HEK293 (cell line): ENCODE measurements at regions not wholly inside any gene's neighbourhood (a gene's known extent, or its start where the extent isn't known, plus 50 kb on each side); places are given as distances from the start of the nearest gene placed in this dataset.

Experiments used
- CTCF ChIA-PET: fragments of 350-600 bp; formaldehyde crosslinking; extraction: SDS; loops from one replicate; lab custom pipeline; 2021; ENCODE audit warnings: antibody characterized with exemption; lab: Yijun Ruan, JAX
- POLR2A ChIA-PET: fragments of 300-600 bp; formaldehyde crosslinking; extraction: SDS; loops from one replicate; lab custom pipeline; 2020; ENCODE audit warnings: antibody characterized with exemption, inconsistent platforms; lab: Yijun Ruan, JAX
- H3K27ac ChIP-seq: fragments of 200-500 bp; sonication (Bioruptor generic); 2 replicates; pipeline ENCODE4 v1.5.1; 2014; ENCODE audit warnings: low read depth, low read length, control low read depth, inconsistent platforms; ENCODE audit errors: extremely low read depth
- H3K36me3 ChIP-seq, 2 experiments: fragments of 200-500 bp in 1 of 2; sonication (Bioruptor generic) in 1 of 2; 1 replicate in 1 of 2; 2 replicates in 1 of 2; pipeline ENCODE4 v1.5.1; 2014 to 2017; ENCODE audit warnings: inconsistent platforms in 2 of 2, low read length in 2 of 2; ENCODE audit not compliant: control insufficient read depth in 2 of 2, insufficient read depth in 1 of 2
- H3K4me1 ChIP-seq: fragments of 200-500 bp; sonication (Bioruptor generic); 2 replicates; pipeline ENCODE4 v1.5.1; 2014; ENCODE audit warnings: mild to moderate bottlenecking, low read length, inconsistent platforms; ENCODE audit not compliant: control insufficient read depth, insufficient read depth
- H3K4me3 ChIP-seq: 2 replicates; pipeline ENCODE4 v1.5.1; 2011; ENCODE audit warnings: low read depth, mild to moderate bottlenecking, control low read depth, low read length, moderate library complexity
- H3K9me3 ChIP-seq: fragments of 200-500 bp; sonication (Bioruptor generic); 2 replicates; pipeline ENCODE4 v1.5.1; 2014; ENCODE audit warnings: low read depth, low read length, inconsistent platforms; ENCODE audit not compliant: control insufficient read depth, insufficient read depth
- FEZF1 ChIP-seq: fragments of 450-650 bp; formaldehyde crosslinking; IDR thresholded peaks from 2 replicates; pipeline ENCODE4 v1.5.1; 2016; ENCODE audit warnings: missing biosample characterization, missing genetic modification characterization
- MZF1 ChIP-seq: fragments of 450-650 bp; formaldehyde crosslinking; IDR thresholded peaks from 2 replicates; pipeline ENCODE4 v1.5.1; 2017; ENCODE audit warnings: missing biosample characterization, missing genetic modification characterization, borderline replicate concordance
- OVOL3 ChIP-seq: fragments of 450-650 bp; formaldehyde crosslinking; IDR thresholded peaks from 2 replicates; pipeline ENCODE4 v1.5.1; 2016; ENCODE audit warnings: missing biosample characterization, missing genetic modification characterization
- REPIN1 ChIP-seq: fragments of 450-650 bp; formaldehyde crosslinking; IDR thresholded peaks from 2 replicates; pipeline ENCODE4 v1.5.1; 2017; ENCODE audit warnings: missing biosample characterization, missing genetic modification characterization, low read depth
- ZFHX2 ChIP-seq: fragments of 450-650 bp; formaldehyde crosslinking; conservative IDR thresholded peaks from 2 replicates; pipeline ENCODE4 v1.5.1; 2016; ENCODE audit warnings: missing biosample characterization, missing genetic modification characterization
- ZNF175 ChIP-seq: fragments of 450-650 bp; formaldehyde crosslinking; IDR thresholded peaks from 2 replicates; pipeline ENCODE4 v1.5.1; 2016; ENCODE audit warnings: missing biosample characterization, missing genetic modification characterization
- ZNF223 ChIP-seq: fragments of 450-650 bp; formaldehyde crosslinking; IDR thresholded peaks from 2 replicates; pipeline ENCODE4 v1.5.1; 2016; ENCODE audit warnings: missing biosample characterization, missing genetic modification characterization
- ZNF239 ChIP-seq: fragments of 450-650 bp; formaldehyde crosslinking; IDR thresholded peaks from 2 replicates; pipeline ENCODE4 v1.5.1; 2016; ENCODE audit warnings: missing biosample characterization, missing genetic modification characterization
- ZNF311 ChIP-seq: fragments of 450-650 bp; formaldehyde crosslinking; IDR thresholded peaks from 2 replicates; pipeline ENCODE4 v1.5.1; 2017; ENCODE audit warnings: missing biosample characterization, missing genetic modification characterization, borderline replicate concordance
- ZNF37A ChIP-seq: fragments of 450-650 bp; IDR thresholded peaks from 2 replicates; pipeline ENCODE4 v1.5.1; 2018; ENCODE audit warnings: missing biosample characterization, missing genetic modification characterization
- ZNF394 ChIP-seq: fragments of 450-650 bp; formaldehyde crosslinking; IDR thresholded peaks from 2 replicates; pipeline ENCODE4 v1.5.1; 2016; ENCODE audit warnings: missing biosample characterization, missing genetic modification characterization, mild to moderate bottlenecking, moderate library complexity, borderline replicate concordance
- ZNF558 ChIP-seq: fragments of 450-650 bp; formaldehyde crosslinking; IDR thresholded peaks from 2 replicates; pipeline ENCODE4 v1.5.1; 2016; ENCODE audit warnings: missing biosample characterization, missing genetic modification characterization
- ZNF585B ChIP-seq: fragments of 450-650 bp; formaldehyde crosslinking; IDR thresholded peaks from 2 replicates; pipeline ENCODE4 v1.5.1; 2016; ENCODE audit warnings: missing biosample characterization, missing genetic modification characterization
- ZNF610 ChIP-seq: fragments of 450-650 bp; formaldehyde crosslinking; IDR thresholded peaks from 2 replicates; pipeline ENCODE4 v1.5.1; 2016; ENCODE audit warnings: missing biosample characterization, missing genetic modification characterization, borderline replicate concordance
- ZNF624 ChIP-seq: fragments of 450-650 bp; formaldehyde crosslinking; IDR thresholded peaks from 2 replicates; pipeline ENCODE4 v1.5.1; 2017; ENCODE audit warnings: missing biosample characterization, missing genetic modification characterization
- ZNF701 ChIP-seq: fragments of 450-650 bp; formaldehyde crosslinking; IDR thresholded peaks from 2 replicates; pipeline ENCODE4 v1.5.1; 2016; ENCODE audit warnings: missing biosample characterization, missing genetic modification characterization
- ZNF830 ChIP-seq: fragments of 450-650 bp; IDR thresholded peaks from 2 replicates; pipeline ENCODE4 v1.5.0; 2018; ENCODE audit warnings: missing biosample characterization, missing genetic modification characterization, low read depth, mild to moderate bottlenecking, moderate library complexity
- ZXDB ChIP-seq: fragments of 450-650 bp; formaldehyde crosslinking; IDR thresholded peaks from 2 replicates; pipeline ENCODE4 v1.5.1; 2016; ENCODE audit warnings: missing biosample characterization, missing genetic modification characterization
- TF ChIP-seq, protein P1 (sequence below): fragments of 450-650 bp; formaldehyde crosslinking; IDR thresholded peaks from 2 replicates; pipeline ENCODE4 v1.5.1; 2016; ENCODE audit warnings: missing biosample characterization, missing genetic modification characterization, low read depth
- TF ChIP-seq, protein P2 (sequence below): fragments of 450-650 bp; formaldehyde crosslinking; IDR thresholded peaks from 2 replicates; pipeline ENCODE4 v1.5.1; 2016; ENCODE audit warnings: missing biosample characterization, missing genetic modification characterization
- TF ChIP-seq, protein P3 (sequence below): fragments of 450-650 bp; formaldehyde crosslinking; IDR thresholded peaks from 2 replicates; pipeline ENCODE4 v1.5.1; 2017; ENCODE audit warnings: missing biosample characterization, missing genetic modification characterization
- TF ChIP-seq, protein P4 (sequence below): fragments of 450-650 bp; formaldehyde crosslinking; IDR thresholded peaks from 2 replicates; pipeline ENCODE4 v1.5.1; 2016; ENCODE audit warnings: missing biosample characterization, missing genetic modification characterization

DNA sequence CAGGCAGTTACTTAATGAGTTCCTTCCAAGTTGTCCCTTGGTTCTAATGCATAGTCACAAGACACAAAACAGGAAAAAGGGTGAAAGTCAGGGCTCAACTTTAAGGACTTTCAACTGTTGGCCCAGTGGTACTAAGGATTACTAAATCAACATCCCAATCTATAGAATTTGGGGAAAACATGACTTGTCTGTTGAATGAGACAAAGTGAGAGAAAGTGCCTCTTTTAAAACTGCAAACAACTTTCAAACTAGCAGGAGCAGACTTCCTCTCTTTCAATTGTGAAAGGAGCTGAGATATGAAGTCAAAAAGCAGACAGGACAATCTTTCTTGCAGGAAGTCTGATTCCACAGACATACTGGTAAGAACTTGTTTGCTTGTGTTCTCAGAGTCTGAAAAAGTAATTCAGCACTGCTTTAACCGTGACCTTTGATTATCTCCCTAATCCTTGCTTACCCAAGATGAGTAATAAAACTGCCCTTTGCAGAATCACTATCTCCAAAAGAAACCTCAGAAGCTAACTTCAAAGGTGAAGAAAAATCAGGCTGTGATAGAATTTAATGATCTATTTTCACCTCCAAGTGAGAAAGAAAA is 960.7 kb upstream of the RAG2 start (continued):
- no peak for TF ChIP-seq ZNF175

DNA sequence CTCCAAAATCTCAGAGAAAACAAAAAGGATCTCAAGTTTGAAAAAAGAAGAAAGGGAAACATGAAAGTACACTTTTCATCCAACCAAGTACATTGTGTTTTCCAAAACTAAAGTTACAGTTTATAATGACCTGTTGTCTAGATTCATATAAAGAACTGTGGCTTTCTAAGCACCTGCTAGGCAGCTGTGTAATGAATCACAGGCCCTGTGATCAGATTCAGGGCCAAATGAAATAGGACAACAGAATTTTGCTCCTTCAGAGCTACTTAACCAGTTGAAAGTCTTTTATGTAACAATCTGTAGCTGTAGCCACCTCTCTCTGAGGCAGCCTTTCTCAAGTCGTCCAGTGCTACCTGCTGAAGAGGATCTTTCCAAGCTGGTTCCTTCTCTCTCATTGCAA is 960.0 kb upstream of the RAG2 start:
- H3K27ac ChIP-seq = no peak overlapping the region
- H3K36me3 ChIP-seq = no peaks in the 10 kb centered on the region
- ChIA-PET POLR2A (no interaction called here), CTCF (no interaction called here)
- TF ChIP-seq ZNF239 (tag by site-specific recombination) = no peak
- TF ChIP-seq FEZF1 (tag by site-specific recombination) = no peak
- no peak for TF ChIP-seq ZFHX2 (tag by site-specific recombination)
- TF ChIP-seq ZNF610 (tag by site-specific recombination) = no peak
- TF ChIP-seq, protein P1, sequence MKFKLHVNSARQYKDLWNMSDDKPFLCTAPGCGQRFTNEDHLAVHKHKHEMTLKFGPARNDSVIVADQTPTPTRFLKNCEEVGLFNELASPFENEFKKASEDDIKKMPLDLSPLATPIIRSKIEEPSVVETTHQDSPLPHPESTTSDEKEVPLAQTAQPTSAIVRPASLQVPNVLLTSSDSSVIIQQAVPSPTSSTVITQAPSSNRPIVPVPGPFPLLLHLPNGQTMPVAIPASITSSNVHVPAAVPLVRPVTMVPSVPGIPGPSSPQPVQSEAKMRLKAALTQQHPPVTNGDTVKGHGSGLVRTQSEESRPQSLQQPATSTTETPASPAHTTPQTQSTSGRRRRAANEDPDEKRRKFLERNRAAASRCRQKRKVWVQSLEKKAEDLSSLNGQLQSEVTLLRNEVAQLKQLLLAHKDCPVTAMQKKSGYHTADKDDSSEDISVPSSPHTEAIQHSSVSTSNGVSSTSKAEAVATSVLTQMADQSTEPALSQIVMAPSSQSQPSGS (tag by site-specific recombination) = no peak
- no peaks in the 10 kb centered on the region for H3K9me3 ChIP-seq
- no peaks in the 10 kb centered on the region for H3K4me1 ChIP-seq
- no peak overlapping the region for H3K4me3 ChIP-seq

DNA sequence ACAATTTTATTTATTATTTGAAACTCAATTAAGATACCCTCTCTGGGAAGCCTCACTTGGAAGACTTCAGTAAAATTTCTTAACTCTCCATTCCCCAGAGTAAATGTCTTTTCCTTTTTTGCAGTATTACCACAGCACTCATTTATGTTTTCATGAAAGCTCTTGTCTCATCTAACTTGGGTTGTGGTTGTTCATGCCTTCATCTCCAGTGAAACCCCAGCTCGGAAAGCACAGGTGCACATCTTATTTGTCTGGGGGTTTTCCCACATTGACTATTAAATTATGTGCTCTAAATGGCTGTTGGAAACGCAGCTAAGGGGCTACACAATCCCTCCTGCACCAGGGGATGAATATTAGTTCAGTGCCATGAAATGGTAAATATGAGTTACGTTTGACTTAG is 954.2 kb upstream of the RAG2 start:
- no peaks in the 10 kb centered on the region for H3K4me1 ChIP-seq
- H3K9me3 ChIP-seq = no peaks in the 10 kb centered on the region
- no peak overlapping the region for H3K27ac ChIP-seq
- no peaks in the 10 kb centered on the region for H3K36me3 ChIP-seq
- CTCF ChIA-PET = no interaction called here
- no peak for TF ChIP-seq ZNF223 (tag by site-specific recombination)
- no peak for TF ChIP-seq REPIN1 (tag by site-specific recombination)
- TF ChIP-seq OVOL3 (tag by site-specific recombination) = no peak
- no peak for TF ChIP-seq ZNF830 (tag by site-specific recombination)
- no peak for TF ChIP-seq ZNF558
- TF ChIP-seq, protein P2, sequence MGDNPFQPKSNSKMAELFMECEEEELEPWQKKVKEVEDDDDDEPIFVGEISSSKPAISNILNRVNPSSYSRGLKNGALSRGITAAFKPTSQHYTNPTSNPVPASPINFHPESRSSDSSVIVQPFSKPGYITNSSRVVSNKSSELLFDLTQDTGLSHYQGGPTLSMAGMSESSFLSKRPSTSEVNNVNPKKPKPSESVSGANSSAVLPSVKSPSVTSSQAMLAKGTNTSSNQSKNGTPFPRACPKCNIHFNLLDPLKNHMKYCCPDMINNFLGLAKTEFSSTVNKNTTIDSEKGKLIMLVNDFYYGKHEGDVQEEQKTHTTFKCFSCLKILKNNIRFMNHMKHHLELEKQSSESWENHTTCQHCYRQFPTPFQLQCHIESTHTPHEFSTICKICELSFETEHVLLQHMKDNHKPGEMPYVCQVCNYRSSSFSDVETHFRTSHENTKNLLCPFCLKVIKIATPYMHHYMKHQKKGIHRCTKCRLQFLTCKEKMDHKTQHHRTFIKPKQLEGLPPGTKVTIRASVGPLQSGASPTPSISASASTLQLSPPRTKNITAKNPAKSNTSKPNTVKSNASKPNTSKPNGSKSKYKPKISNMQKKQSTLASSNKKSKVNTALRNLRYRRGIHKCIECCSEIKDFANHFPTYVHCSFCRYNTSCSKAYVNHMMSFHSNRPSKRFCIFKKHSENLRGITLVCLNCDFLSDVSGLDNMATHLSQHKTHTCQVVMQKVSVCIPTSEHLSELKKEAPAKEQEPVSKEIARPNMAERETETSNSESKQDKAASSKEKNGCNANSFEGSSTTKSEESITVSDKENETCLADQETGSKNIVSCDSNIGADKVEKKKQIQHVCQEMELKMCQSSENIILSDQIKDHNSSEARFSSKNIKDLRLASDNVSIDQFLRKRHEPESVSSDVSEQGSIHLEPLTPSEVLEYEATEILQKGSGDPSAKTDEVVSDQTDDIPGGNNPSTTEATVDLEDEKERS = no peak
- TF ChIP-seq, protein P3, sequence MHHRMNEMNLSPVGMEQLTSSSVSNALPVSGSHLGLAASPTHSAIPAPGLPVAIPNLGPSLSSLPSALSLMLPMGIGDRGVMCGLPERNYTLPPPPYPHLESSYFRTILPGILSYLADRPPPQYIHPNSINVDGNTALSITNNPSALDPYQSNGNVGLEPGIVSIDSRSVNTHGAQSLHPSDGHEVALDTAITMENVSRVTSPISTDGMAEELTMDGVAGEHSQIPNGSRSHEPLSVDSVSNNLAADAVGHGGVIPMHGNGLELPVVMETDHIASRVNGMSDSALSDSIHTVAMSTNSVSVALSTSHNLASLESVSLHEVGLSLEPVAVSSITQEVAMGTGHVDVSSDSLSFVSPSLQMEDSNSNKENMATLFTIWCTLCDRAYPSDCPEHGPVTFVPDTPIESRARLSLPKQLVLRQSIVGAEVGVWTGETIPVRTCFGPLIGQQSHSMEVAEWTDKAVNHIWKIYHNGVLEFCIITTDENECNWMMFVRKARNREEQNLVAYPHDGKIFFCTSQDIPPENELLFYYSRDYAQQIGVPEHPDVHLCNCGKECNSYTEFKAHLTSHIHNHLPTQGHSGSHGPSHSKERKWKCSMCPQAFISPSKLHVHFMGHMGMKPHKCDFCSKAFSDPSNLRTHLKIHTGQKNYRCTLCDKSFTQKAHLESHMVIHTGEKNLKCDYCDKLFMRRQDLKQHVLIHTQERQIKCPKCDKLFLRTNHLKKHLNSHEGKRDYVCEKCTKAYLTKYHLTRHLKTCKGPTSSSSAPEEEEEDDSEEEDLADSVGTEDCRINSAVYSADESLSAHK (tag by site-specific recombination) = no peak
- no peak for TF ChIP-seq ZNF701 (tag by site-specific recombination)
- no peak for TF ChIP-seq ZNF37A (tag by site-specific recombination)
- no peak for TF ChIP-seq MZF1 (tag by site-specific recombination)
- no peak for TF ChIP-seq ZNF585B (tag by site-specific recombination)
- no peak for TF ChIP-seq ZNF311 (tag by site-specific recombination)
- no peak for TF ChIP-seq ZNF624
- TF ChIP-seq, protein P4, sequence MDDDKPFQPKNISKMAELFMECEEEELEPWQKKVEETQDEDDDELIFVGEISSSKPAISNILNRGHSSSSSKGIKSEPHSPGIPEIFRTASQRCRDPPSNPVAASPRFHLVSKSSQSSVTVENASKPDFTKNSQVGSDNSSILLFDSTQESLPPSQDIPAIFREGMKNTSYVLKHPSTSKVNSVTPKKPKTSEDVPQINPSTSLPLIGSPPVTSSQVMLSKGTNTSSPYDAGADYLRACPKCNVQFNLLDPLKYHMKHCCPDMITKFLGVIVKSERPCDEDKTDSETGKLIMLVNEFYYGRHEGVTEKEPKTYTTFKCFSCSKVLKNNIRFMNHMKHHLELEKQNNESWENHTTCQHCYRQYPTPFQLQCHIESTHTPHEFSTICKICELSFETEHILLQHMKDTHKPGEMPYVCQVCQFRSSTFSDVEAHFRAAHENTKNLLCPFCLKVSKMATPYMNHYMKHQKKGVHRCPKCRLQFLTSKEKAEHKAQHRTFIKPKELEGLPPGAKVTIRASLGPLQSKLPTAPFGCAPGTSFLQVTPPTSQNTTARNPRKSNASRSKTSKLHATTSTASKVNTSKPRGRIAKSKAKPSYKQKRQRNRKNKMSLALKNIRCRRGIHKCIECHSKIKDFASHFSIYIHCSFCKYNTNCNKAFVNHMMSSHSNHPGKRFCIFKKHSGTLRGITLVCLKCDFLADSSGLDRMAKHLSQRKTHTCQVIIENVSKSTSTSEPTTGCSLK (tag by site-specific recombination) = no peak
- no peak for TF ChIP-seq ZXDB (tag by site-specific recombination)
- TF ChIP-seq ZNF394 (tag by site-specific recombination) = no peak
- no peak overlapping the region for H3K4me3 ChIP-seq
- POLR2A ChIA-PET = no interaction called here
